ENCODE measurements at regions not wholly inside any gene's neighbourhood (a gene's known extent, or its start where the extent isn't known, plus 50 kb on each side); places are given as distances from the start of the nearest gene placed in this dataset.

DNA sequence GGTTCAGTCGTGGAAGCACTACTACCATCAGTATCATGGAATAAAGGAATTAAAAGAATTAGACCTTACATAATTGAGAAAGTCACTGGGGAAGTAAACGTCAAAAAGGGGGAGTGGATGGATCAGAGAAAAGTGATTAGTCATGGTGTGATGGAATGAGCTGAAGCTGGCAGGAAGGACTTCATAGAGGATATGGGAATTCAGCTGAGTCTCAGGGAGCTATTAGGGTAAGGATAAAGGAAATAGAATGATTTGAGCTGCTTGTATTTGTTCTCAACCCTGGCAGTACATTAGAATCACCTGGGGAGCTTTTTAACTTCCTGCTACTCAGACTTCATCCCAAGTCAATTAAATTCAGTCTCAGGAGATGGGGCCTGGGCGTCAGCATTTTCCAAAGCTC lies 53.4 kb upstream of the SETBP1 start:
- no peak overlapping the region for H3K4me3 ChIP-seq (replicated peaks; ENCODE audit: low read depth, low read length)
- no peaks in the 10 kb centered on the region for H3K27me3 ChIP-seq (replicated peaks; ENCODE audit: control insufficient read depth, insufficient read depth, low read length)
- TF ChIP-seq, protein P1, sequence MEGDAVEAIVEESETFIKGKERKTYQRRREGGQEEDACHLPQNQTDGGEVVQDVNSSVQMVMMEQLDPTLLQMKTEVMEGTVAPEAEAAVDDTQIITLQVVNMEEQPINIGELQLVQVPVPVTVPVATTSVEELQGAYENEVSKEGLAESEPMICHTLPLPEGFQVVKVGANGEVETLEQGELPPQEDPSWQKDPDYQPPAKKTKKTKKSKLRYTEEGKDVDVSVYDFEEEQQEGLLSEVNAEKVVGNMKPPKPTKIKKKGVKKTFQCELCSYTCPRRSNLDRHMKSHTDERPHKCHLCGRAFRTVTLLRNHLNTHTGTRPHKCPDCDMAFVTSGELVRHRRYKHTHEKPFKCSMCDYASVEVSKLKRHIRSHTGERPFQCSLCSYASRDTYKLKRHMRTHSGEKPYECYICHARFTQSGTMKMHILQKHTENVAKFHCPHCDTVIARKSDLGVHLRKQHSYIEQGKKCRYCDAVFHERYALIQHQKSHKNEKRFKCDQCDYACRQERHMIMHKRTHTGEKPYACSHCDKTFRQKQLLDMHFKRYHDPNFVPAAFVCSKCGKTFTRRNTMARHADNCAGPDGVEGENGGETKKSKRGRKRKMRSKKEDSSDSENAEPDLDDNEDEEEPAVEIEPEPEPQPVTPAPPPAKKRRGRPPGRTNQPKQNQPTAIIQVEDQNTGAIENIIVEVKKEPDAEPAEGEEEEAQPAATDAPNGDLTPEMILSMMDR (IDR thresholded peaks at IDR 0.05; ENCODE audit: insufficient read depth, low read length, poor library complexity, severe bottlenecking): no peak
- DNase-seq (ENCODE audit: extremely low read depth, insufficient read length): no peak
- no peaks in the 10 kb centered on the region for H3K36me3 ChIP-seq (ENCODE audit: control insufficient read depth, insufficient read depth, low read length)

DNA sequence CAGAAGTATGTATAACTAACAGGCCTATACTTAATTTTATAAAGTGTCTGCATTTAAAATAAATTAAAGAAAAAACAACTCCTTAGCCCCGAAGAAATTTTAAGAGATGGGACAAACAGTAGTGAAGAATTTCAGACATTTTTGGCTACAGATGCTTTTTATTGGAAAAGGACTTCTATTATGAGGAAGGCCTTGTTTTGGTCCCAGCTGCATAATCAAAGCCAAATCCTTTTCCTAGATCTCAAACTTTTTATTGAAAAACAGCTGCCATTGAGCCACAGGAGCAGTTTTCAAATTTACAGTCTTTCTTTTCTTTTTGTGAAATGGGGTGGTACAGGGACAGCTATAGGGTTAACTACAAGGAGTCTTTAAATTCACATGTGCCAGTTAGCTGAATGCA lies 51.3 kb upstream of the SETBP1 start:
- H3K27me3 ChIP-seq (replicated peaks; ENCODE audit: control insufficient read depth, insufficient read depth, low read length): no peaks in the 10 kb centered on the region

DNA sequence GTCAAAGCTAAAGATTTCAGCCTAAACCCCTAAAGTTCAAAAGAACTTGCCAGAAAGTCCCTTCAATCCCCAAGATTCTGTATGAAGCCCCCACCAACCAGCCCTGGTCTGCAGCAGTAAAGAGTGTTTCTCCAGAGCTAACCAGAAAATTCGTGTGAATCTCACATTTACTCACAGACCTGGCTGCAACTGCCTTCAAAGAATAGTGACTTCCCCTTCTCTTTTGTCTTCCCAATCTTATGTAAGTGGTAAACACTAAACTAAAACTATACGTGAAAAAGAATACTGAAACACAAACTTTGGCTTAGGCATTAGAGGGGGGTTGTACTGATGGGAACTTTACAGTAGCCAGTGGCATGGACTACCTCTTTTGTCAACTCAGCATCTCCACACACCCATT lies 50.6 kb upstream of the SETBP1 start:
- no peaks in the 10 kb centered on the region for H3K27me3 ChIP-seq (replicated peaks; ENCODE audit: control insufficient read depth, insufficient read depth, low read length)
- DNase-seq (ENCODE audit: extremely low read depth, insufficient read length): peak; percentile 19
- TF ChIP-seq, protein P1 (IDR thresholded peaks at IDR 0.05; ENCODE audit: insufficient read depth, low read length, poor library complexity, severe bottlenecking): no peak
- no peak overlapping the region for H3K4me3 ChIP-seq (replicated peaks; ENCODE audit: low read depth, low read length)
- no peaks in the 10 kb centered on the region for H3K36me3 ChIP-seq (ENCODE audit: control insufficient read depth, insufficient read depth, low read length)

More for the DNA sequence above, 51.3 kb upstream of the SETBP1 start:
- Histone ChIP-seq H3K4me3 (replicated peaks; ENCODE audit: low read depth, low read length) (no peak overlapping the region), H3K36me3 (ENCODE audit: control insufficient read depth, insufficient read depth, low read length) (no peaks in the 10 kb centered on the region)
- no peak for DNase-seq (ENCODE audit: extremely low read depth, insufficient read length)
- TF ChIP-seq, protein P1 (IDR thresholded peaks at IDR 0.05; ENCODE audit: insufficient read depth, low read length, poor library complexity, severe bottlenecking): no peak

Data from GM06990 (cell line).